ENCODE measurements at regions not wholly inside any gene's neighbourhood (a gene's known extent, or its start where the extent isn't known, plus 50 kb on each side); places are given as distances from the start of the nearest gene placed in this dataset.

DNA sequence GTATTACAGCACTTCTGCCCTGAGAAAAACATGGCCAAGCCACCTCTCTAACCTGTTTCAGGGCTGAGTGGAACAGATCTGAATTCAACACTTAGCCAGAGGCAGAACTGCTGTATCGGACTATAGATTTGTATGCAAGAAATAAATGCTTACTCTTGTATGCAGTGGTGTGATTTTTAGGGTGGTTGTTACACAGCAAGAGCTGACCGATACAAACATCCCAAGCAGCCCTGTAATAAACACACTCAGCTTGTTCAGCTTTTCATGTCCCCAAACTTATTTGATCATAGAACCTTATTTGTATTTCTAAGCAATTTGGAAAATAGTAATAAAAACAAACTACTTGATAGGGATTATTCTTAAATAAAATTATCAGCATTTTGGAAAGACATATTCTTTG is 84.9 kb upstream of the RPH3AL start:
- DNase-seq, result no peak
- WGBS (ENCODE audit: extremely low coverage, insufficient read length, low lambda C conversion rate), result no CpG with 5 or more reads among the region's 2 CpGs

More for the DNA sequence above, 84.9 kb upstream of the RPH3AL start:
- Histone ChIP-seq H4K5ac (ENCODE audit: insufficient read length, low read depth, low read length) (no peak overlapping the region), H3K9me3 (ENCODE audit: control insufficient read depth, low read depth, low read length) (peaks cover 5% of the 10 kb centered on the region), H3K4me2 (ENCODE audit: insufficient read depth, insufficient read length, low read length) (no peak overlapping the region), H4K91ac (ENCODE audit: insufficient read length, low read depth, low read length) (no peak overlapping the region), H3K27me3 (ENCODE audit: insufficient read depth, low read length) (no peaks in the 10 kb centered on the region), H2AFZ (ENCODE audit: low read length) (no peak overlapping the region), H3K79me1 (ENCODE audit: insufficient read depth, low read depth, low read length, poor library complexity, severe bottlenecking) (no peaks in the 10 kb centered on the region), H3K9ac (ENCODE audit: extremely low read depth, insufficient read length, low read length) (no peak overlapping the region), H2BK15ac (ENCODE audit: low read depth, low read length) (no peak overlapping the region), H3K79me2 (ENCODE audit: insufficient read depth, low read length) (no peaks in the 10 kb centered on the region), H2AK5ac (ENCODE audit: insufficient read length, low read length) (no peak overlapping the region), H3K56ac (ENCODE audit: insufficient read length, low read depth, low read length) (no peak overlapping the region), H3K23ac (ENCODE audit: insufficient read length, low read depth, low read length) (no peak overlapping the region), H3K4me1 (ENCODE audit: insufficient read depth, low read length) (no peaks in the 10 kb centered on the region), H4K8ac (replicated peaks; ENCODE audit: insufficient read length, low read depth, low read length) (no peak overlapping the region), H3K18ac (ENCODE audit: insufficient read length, low read depth, low read length) (no peak overlapping the region), H2BK20ac (ENCODE audit: low read depth, low read length, poor library complexity, severe bottlenecking) (no peak overlapping the region), H3K14ac (ENCODE audit: insufficient read depth, low read length) (no peak overlapping the region), H2BK120ac (ENCODE audit: low read depth, low read length, poor library complexity, severe bottlenecking) (no peak overlapping the region), H2BK5ac (ENCODE audit: insufficient read length, low read length) (no peak overlapping the region), H3K23me2 (ENCODE audit: insufficient read length, low read depth, low read length, poor library complexity, severe bottlenecking) (no peaks in the 10 kb centered on the region), H3K27ac (ENCODE audit: insufficient read length, low read depth, low read length) (no peak overlapping the region), H2BK12ac (ENCODE audit: insufficient read length, low read depth, low read length) (no peak overlapping the region), H3T11ph (ENCODE audit: low read length) (no peak overlapping the region), H4K20me1 (ENCODE audit: control insufficient read depth, insufficient read depth, insufficient read length) (no peaks in the 10 kb centered on the region), H3K4ac (ENCODE audit: low read depth, low read length) (no peak overlapping the region)
- H3K4me3 Mint-ChIP-seq, result no peak overlapping the region
- H3K4me1 Mint-ChIP-seq, result no peaks in the 10 kb centered on the region
- TF ChIP-seq, protein P1, sequence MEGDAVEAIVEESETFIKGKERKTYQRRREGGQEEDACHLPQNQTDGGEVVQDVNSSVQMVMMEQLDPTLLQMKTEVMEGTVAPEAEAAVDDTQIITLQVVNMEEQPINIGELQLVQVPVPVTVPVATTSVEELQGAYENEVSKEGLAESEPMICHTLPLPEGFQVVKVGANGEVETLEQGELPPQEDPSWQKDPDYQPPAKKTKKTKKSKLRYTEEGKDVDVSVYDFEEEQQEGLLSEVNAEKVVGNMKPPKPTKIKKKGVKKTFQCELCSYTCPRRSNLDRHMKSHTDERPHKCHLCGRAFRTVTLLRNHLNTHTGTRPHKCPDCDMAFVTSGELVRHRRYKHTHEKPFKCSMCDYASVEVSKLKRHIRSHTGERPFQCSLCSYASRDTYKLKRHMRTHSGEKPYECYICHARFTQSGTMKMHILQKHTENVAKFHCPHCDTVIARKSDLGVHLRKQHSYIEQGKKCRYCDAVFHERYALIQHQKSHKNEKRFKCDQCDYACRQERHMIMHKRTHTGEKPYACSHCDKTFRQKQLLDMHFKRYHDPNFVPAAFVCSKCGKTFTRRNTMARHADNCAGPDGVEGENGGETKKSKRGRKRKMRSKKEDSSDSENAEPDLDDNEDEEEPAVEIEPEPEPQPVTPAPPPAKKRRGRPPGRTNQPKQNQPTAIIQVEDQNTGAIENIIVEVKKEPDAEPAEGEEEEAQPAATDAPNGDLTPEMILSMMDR (conservative IDR thresholded peaks at IDR 0.05), result no peak
- H3K36me3 Mint-ChIP-seq (ENCODE audit: insufficient read depth in 1 of 3, low read depth in 3 of 3), result peaks cover 3 to 9% (median 8%) of the 10 kb centered on the region in 3 experiments; a peak in 5 of 7 replicates
- H3K27me3 Mint-ChIP-seq (ENCODE audit: low read depth), result no peaks in the 10 kb centered on the region; the same call in 1 of the 2 replicates
- H3K9me3 Mint-ChIP-seq, result peaks cover 21 to 23% of the 10 kb centered on the region in 2 experiments
- H3K27ac Mint-ChIP-seq, result no peak overlapping the region

Data from H9 (cell line).